ENCODE measurements at regions not wholly inside any gene's neighbourhood (a gene's known extent, or its start where the extent isn't known, plus 50 kb on each side); places are given as distances from the start of the nearest gene placed in this dataset.

DNA sequence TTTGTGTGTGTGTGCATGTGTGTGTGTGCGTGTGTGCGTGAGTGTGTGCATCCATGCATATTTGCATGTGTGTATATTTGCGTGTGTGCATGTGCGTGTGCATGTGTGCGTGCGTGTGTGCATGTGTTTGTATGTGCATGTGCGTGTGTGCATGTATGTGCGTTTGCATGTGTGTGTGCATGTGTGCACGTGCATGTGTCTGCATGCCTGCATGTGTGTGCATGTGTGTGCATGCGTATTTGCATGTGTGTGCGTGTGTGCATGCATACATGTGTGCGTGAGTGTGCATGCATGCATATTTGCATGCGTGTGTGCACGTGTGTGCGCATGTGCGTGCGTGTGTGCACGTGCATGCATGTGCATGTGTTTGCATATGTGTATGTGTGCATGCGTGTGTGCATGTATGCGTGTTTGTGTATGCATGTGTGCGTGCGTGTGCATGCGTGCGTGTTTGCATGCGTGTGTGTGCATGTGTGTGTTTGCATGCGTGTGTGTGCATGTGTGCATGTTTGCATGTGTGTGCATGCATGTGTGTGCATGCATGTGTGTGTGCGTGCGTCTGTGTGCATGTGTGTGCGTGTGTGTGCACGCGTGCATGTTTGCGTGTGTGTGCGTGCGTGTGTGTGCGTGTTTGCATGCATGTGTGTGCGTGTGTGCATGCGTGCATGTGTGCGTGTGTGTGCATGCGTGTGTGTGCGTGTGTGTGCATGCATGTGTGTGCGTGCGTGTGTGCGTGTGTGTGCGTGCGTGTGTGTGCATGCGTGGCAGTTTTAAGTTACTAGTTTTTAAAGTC lies 57.7 kb upstream of the SMOC2 start:
- Histone ChIP-seq H3K36me3 (ENCODE audit: insufficient read depth, low read length) (no peaks in the 10 kb centered on the region), H3K4me2 (ENCODE audit: low read length) (no peak overlapping the region), H2AFZ (ENCODE audit: low read length) (no peak overlapping the region), H3K4me1 (ENCODE audit: insufficient read depth, low read length, poor library complexity, severe bottlenecking) (no peaks in the 10 kb centered on the region), H3K9me2 (ENCODE audit: insufficient read depth, low read length) (no peaks in the 10 kb centered on the region), H3K79me2 (ENCODE audit: insufficient read depth, low read depth, low read length) (no peaks in the 10 kb centered on the region), H3K4me3 (ENCODE audit: low read depth, low read length, poor library complexity, severe bottlenecking) (no peak overlapping the region), H3K9me3 (ENCODE audit: low read length) (no peaks in the 10 kb centered on the region), H3K27ac (ENCODE audit: low read depth, low read length, poor library complexity, severe bottlenecking) (no peak overlapping the region), H4K20me1 (ENCODE audit: insufficient read depth, low read length) (no peaks in the 10 kb centered on the region)
- no TSS peak for BruUV-seq (replicated peaks)
- POLR2A ChIA-PET = interaction anchor here (0.6 kb wide), 1 partner anchor 128 kb away, joined by 3 read pairs; no protein-coding TSS in a partner anchor
- intact Hi-C loops (cut with micrococcal nuclease; ENCODE audit: unreplicated experiment) = no loop called here
- TF ChIP-seq, protein P1, sequence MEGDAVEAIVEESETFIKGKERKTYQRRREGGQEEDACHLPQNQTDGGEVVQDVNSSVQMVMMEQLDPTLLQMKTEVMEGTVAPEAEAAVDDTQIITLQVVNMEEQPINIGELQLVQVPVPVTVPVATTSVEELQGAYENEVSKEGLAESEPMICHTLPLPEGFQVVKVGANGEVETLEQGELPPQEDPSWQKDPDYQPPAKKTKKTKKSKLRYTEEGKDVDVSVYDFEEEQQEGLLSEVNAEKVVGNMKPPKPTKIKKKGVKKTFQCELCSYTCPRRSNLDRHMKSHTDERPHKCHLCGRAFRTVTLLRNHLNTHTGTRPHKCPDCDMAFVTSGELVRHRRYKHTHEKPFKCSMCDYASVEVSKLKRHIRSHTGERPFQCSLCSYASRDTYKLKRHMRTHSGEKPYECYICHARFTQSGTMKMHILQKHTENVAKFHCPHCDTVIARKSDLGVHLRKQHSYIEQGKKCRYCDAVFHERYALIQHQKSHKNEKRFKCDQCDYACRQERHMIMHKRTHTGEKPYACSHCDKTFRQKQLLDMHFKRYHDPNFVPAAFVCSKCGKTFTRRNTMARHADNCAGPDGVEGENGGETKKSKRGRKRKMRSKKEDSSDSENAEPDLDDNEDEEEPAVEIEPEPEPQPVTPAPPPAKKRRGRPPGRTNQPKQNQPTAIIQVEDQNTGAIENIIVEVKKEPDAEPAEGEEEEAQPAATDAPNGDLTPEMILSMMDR (conservative IDR thresholded peaks at IDR 0.05; ENCODE audit: low read length) = no peak
- TF ChIP-seq EZH2phosphoT487 (IDR thresholded peaks at IDR 0.05; ENCODE audit: borderline replicate concordance, low read depth, low read length) = no peak
- CTCF ChIA-PET (ENCODE audit: unreplicated experiment) = no interaction called here
- no peak for DNase-seq (ENCODE audit: low spot score)

DNA sequence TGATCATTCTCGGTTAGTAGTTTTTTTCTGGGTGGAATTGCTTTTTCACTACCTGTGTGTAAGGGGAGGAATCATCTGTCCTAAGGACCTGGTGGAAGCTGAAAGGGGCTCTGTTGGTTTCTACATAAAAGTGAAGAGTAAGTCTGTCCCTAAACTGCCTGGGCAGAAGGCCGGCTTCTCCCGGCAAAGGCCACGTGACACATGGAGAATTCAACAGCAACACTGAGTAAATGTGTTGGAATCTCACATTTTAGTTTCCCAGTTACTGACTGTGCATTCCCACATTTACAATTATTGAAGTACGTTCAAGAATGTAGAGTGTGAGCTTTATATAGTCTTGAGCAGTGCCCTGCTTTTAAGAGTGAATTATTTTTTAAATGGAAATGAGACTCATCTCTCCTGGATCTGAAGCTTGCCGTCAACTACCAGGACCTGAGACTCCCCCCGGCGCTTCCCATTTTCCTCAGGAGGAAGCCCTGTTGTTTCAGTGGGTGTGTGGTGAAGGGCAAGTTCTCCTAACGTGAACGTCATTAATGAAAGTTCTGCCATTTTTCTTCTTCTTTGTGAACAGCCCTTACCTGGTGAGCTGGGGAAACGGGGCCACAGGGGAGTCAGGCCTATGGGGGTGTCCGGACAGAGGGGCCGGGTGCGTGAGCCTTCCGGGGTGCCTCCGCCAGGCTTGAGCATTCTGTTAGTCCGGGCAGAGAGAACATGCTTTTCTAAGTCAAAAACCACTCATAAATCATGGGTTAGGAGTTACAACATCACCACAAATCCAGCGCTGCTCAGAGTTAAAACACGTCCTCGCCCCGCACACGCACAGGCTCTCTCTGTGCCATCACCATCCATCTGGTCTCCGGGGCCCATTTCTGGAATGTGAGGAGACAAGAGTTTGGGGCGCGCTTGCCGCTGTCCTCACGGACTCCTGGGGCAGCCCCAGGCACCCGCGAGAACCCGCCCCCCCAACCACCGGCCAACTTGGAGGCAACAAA lies 56.6 kb upstream of the SMOC2 start:
- H3K79me2 ChIP-seq (ENCODE audit: insufficient read depth, low read depth, low read length) = no peaks in the 10 kb centered on the region
- intact Hi-C loops (cut with micrococcal nuclease; ENCODE audit: unreplicated experiment) = no loop called here
- H3K9me2 ChIP-seq (ENCODE audit: insufficient read depth, low read length) = no peaks in the 10 kb centered on the region
- TF ChIP-seq EZH2phosphoT487 (IDR thresholded peaks at IDR 0.05; ENCODE audit: borderline replicate concordance, low read depth, low read length) = no peak
- TF ChIP-seq, protein P1 (conservative IDR thresholded peaks at IDR 0.05; ENCODE audit: low read length) = no peak
- no peaks in the 10 kb centered on the region for H3K4me1 ChIP-seq (ENCODE audit: insufficient read depth, low read length, poor library complexity, severe bottlenecking)
- no peak overlapping the region for H3K4me2 ChIP-seq (ENCODE audit: low read length)
- no peak overlapping the region for H3K27ac ChIP-seq (ENCODE audit: low read depth, low read length, poor library complexity, severe bottlenecking)
- no peaks in the 10 kb centered on the region for H3K36me3 ChIP-seq (ENCODE audit: insufficient read depth, low read length)
- POLR2A ChIA-PET = no interaction called here
- no peak for DNase-seq (ENCODE audit: low spot score)
- no peaks in the 10 kb centered on the region for H4K20me1 ChIP-seq (ENCODE audit: insufficient read depth, low read length)
- H3K9me3 ChIP-seq (ENCODE audit: low read length) = no peaks in the 10 kb centered on the region
- H2AFZ ChIP-seq (ENCODE audit: low read length) = no peak overlapping the region
- no TSS peak for BruUV-seq (replicated peaks)
- no peak overlapping the region for H3K4me3 ChIP-seq (ENCODE audit: low read depth, low read length, poor library complexity, severe bottlenecking)
- CTCF ChIA-PET (ENCODE audit: unreplicated experiment) = no interaction called here
